NCI-H2196 (cell line): ENCODE measurements at regions not wholly inside any gene's neighbourhood (a gene's known extent, or its start where the extent isn't known, plus 50 kb on each side); places are given as distances from the start of the nearest gene placed in this dataset.
"Not testable (repeated sequence)": the region's sequence is repeated elsewhere in the genome, so short reads cannot be mapped to it uniquely, and the experiment has no call there.

Source experiments
- DNase-seq: peaks from one replicate; lab custom pipeline; 2025; ENCODE audit not compliant: unreplicated experiment; lab: John Stamatoyannopoulos, UW

DNA sequence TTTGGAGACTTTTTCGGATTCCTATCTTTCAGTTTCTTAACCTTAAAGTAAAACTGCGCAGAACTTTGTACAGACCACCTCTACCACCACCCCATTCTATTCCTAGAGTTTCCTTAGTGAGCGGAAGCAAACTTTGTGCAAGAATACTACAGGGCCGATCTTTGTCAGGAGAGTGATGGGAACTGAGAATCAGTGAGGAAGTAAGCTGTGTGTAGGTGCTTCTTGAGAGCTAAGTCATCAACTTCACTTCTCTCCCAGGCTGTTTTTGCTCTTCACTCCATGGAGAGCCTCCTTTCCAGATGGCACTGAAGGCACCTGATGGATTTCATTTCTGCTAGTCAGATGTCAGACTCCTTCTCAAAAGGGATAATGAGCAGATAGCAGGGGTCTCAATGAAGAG lies 127.3 kb downstream of the SPATA31D1 start:
- no peak for DNase-seq

DNA sequence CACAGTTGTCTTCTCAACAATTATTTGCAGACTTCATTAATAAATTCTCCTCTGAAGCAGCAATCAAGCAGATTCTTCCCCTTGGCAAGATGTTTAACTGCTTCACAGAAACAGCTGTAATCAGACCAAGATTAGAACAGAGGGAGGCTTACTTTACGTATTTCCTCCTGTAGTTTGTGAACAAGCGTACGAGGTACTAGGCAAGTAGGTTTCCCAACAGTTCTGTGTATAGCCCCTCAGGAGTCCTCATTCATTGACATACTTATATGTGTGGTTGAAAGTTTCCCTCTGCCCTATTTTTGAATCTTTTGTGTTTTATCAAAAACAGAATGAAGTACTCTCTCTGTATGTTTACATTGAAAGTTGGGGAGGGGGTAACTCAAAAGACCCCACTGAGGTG lies 128.0 kb downstream of the SPATA31D1 start:
- DNase-seq: no peak

DNA sequence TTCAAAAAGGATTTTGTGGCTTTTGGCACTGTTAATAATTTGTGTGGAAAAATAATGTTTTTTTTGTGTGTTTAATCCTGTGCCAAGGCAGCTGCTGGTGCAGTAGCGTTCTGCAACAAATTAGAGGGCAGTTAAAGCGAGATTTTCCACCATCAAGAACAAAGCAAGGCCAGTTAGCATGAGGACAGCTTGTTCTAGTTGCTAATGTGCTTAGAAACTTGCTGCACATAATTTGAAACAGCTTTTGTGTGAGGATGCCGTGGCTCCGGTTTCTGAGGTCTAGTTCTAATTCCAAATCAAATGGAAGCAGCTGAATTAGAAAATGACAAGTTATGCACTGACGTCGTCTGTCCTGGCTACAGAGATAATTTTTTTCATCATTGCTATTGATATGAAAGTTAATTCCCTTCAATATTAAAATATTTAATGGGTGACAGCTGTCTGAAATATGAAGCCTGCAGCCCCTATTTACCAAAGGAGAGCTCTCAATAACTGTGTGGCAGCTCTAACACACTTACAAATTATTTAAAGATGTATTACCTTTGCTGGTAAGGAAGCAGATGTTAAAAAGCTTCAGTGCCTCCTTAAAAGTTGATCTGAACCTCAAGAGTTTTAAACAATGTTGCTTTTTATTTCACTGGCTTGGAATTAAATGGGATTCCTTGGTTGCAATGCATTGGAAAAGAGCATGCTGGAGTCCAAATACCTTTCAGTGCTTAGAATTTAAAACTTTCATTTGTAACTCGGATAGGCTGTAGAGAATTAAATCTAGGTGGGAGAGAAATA lies 128.6 kb downstream of the SPATA31D1 start:
- DNase-seq: no peak

- no peak for DNase-seq
Measured at GRCh38 chr9:82122731-82123130, 134.2 kb downstream of the SPATA31D1 start.

DNA sequence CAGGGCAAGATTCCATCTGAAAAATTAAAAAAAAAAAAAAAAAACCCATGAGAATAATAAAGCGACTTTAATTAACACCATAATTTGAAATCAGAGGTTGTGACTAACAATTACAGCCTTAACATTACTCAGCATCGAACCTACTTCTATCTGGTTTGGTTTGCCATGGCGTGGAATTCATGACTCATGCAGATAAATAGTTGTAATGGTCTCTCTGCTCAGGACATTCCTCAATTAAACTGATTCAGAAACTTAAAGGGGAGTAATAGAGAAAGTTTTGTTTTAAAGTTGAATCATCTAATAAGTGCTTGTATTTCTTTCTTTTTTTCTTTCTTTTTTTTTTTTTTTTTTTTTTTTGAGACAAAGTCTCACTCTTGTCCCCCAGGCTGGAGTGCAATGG lies 135.5 kb downstream of the SPATA31D1 start:
- no peak for DNase-seq

GRCh38 chr9:82126256-82126655 lies 137.7 kb downstream of the SPATA31D1 start:
- no peak for DNase-seq

DNA sequence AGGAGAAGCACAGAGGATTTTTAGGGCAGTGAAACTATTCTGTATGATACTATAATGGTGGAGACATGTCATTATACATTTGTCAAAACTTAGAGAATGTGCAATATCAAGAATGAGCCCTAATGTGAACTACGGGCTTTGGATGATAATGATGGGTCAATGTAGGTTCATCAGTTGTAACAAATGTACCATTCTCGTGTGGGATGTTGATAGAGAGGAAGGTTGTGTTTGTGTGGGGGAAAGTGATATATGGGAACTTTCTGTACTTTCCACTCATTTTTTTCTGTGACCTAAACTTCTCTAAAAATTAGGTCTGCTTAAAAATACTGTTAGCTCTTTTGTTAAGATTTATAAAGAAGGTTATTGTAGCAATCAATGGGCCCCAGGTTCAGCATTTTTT lies 138.9 kb downstream of the SPATA31D1 start:
- DNase-seq: no peak

GRCh38 chr9:82128011-82128696 lies 139.6 kb downstream of the SPATA31D1 start:
- no peak for DNase-seq

GRCh38 chr9:82129708-82130107 lies 141.1 kb downstream of the SPATA31D1 start:
- no peak for DNase-seq

- no peak for DNase-seq
Measured at GRCh38 chr9:82130331-82131042, 141.9 kb downstream of the SPATA31D1 start.

GRCh38 chr9:82131072-82131471 lies 142.5 kb downstream of the SPATA31D1 start:
- no peak for DNase-seq

DNA sequence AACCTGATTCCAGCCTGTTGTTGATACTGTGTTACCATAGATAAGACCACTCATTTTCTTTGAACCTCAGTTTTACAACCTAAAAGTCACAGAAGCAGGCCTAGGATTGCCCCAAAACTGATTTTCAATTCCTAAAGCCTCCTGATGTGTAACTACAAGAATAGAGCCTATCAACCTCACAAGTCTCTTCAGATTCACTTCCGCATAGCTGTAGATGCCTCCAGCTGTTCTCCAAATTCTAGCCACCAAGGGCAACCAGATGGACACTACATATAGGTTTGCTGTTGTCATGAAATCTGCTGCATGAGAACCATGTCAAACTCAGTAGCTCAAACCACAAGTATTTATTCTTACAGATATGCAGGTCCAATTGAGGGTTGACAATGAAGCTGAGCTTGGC lies 143.5 kb downstream of the SPATA31D1 start:
- DNase-seq: no peak

- no peak for DNase-seq
Measured at GRCh38 chr9:82134010-82134409, 145.4 kb downstream of the SPATA31D1 start.

DNA sequence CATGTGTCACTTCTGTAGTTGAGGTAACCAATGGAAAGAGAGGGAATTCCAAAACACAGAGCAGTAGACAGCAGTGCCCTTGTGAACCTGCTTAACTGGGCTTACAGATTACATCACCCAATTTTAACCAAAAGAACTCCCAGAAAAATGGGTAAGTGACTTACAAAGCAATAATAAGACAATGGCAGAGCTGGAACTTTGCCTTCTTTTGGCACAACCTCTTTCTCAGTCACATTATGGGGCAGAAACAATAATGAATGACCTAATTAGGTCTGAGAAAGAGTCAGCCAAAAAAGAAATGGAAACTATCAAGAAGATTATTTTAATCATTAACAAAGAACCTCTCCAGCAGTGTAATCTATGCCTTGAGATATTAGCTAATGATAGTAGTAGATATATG lies 146.5 kb downstream of the SPATA31D1 start:
- no peak for DNase-seq

DNA sequence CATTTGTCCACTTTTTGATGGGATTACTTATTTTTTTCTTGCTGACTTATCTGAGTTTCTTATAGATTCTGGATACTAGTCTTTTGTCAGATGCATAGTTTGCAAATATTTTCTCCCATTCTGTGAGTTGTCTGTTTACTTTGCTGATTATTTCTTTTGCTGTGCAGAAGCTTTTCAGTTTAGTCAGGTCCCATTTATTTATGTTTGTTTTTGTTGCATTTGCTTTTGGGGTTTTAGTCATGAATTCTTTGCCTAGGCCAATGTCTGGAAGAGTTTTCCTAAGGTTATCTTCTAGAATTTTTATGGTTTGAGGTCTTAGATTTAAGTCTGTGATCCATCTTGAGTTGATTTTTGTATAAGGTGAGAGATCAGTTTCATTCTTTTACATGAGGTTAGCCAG lies 149.5 kb downstream of the SPATA31D1 start:
- DNase-seq: not testable (repeated sequence)

- DNase-seq: no peak
Measured at GRCh38 chr9:82140471-82140870, 151.9 kb downstream of the SPATA31D1 start.

GRCh38 chr9:82144803-82145202 lies 156.2 kb downstream of the SPATA31D1 start:
- DNase-seq: no peak

DNA sequence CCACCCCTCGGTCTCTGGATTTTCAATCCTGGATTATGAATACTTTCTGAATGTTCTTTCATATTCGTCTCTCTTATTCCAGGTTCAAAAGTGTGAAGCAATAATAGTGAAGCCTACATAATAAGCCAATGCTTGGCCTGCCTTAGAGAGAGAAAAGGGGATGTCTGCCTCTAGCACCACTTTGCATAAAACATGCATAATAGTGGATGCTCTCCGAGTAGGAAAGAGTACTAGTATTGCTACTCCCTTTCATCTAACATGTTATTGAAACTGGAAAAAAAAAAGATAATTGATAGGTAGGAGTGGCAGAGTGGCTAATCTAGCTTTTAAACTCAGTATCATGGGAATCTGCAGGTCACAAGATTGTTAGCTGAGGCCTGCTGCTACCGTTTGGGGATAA lies 158.1 kb downstream of the SPATA31D1 start:
- no peak for DNase-seq

- DNase-seq: no peak
Measured at GRCh38 chr9:82147798-82148425, 159.3 kb downstream of the SPATA31D1 start.

- no peak for DNase-seq
Measured at GRCh38 chr9:82148426-82148810, 159.8 kb downstream of the SPATA31D1 start.

GRCh38 chr9:82148901-82149461 lies 160.4 kb downstream of the SPATA31D1 start:
- no peak for DNase-seq
